Body of pancreas (tissue), 4 donors: ENCODE measurements at regions not wholly inside any gene's neighbourhood (a gene's known extent, or its start where the extent isn't known, plus 50 kb on each side); places are given as distances from the start of the nearest gene placed in this dataset.

ENCODE experiments used
- CTCF ChIP-seq, 7 experiments: fragments of 450-650 bp in 4 of 7; fragments of 200-600 bp in 3 of 7; sonication (generic) in 3 of 7; IDR thresholded peaks; one replicate each; pipeline ENCODE4 v1.5.1; 2016 to 2019; ENCODE audit warnings: antibody characterized with exemption in 7 of 7
- POLR2A ChIP-seq, 3 donors: fragments of 450-650 bp; IDR thresholded peaks; one replicate each; pipeline ENCODE4 v1.6.1; 2016; ENCODE audit warnings: antibody characterized with exemption in 3 of 3, mild to moderate bottlenecking in 2 of 3

- TF ChIP-seq CTCF (IDR thresholded peaks at IDR 0.05), result no peak
- no peak for TF ChIP-seq POLR2A (IDR thresholded peaks at IDR 0.05)
Observed at GRCh38 chr9:29575219-29575618, 2001.9 kb upstream of the C9orf72 start.
